Choroid plexus epithelial cell (primary cell): ENCODE measurements at regions not wholly inside any gene's neighbourhood (a gene's known extent, or its start where the extent isn't known, plus 50 kb on each side); places are given as distances from the start of the nearest gene placed in this dataset.

Experiments
- DNase-seq: peaks from one replicate; pipeline ENCODE4 v3.0.0-alpha.2; 2010; ENCODE audit warnings: low read depth
- H3K4me3 ChIP-seq: 2 replicates; pipeline ENCODE4 v1.5.1; 2011; ENCODE audit warnings: low read depth, mild to moderate bottlenecking, control low read depth, low read length, moderate library complexity
- TF ChIP-seq, protein P1 (sequence below): conservative IDR thresholded peaks from 2 replicates; pipeline ENCODE4 v1.5.1; 2011; ENCODE audit warnings: low read depth, mild to moderate bottlenecking, control low read depth, inconsistent platforms, low read length, moderate library complexity

DNA sequence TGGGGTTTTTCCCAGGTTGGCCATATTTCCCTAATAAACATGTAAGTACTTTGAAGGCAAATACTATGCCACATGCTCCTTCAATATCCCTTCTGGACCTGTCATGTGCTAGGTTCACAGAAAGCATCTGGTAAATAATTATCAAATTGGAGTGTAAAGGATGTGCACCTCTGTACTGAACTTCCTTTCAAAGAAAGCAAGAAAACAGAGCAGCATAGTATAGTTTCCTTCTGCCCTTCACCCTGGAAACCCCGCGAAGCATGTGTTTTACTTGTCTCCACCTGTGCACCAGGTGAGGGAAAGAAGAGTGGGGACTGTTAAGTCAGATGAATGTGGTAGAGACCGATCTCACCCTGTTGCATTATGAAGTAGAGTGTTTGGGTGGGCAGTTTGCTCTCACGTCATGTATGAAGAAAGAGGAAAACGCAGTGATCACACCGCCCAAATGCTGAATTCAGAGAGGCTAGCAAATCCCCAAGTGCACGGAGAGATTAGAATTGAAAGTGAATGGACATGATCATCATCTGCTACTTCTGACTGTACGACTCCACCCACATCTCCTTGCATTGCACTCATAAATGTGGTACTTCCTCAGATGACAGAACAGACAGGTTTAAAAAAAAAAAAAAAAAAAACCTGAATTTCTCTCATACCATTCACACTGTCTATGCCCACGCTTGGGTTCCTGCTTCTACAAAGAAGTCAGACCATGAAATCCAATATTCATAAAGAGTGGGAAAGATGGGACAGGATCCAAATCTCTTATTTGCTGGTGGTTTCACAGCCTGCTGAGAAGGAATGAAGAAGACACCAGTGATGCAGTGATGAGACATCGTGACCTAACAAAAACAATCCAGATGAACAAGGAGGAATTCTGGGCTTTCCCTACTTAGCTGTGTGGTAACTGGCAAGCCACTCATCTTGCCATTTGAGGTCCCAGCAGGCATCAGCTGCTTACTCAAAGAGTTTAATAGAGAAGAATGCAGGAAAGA, 448.6 kb downstream of the BCL11A start:
- H3K4me3 ChIP-seq = no peak overlapping the region
- TF ChIP-seq, protein P1, sequence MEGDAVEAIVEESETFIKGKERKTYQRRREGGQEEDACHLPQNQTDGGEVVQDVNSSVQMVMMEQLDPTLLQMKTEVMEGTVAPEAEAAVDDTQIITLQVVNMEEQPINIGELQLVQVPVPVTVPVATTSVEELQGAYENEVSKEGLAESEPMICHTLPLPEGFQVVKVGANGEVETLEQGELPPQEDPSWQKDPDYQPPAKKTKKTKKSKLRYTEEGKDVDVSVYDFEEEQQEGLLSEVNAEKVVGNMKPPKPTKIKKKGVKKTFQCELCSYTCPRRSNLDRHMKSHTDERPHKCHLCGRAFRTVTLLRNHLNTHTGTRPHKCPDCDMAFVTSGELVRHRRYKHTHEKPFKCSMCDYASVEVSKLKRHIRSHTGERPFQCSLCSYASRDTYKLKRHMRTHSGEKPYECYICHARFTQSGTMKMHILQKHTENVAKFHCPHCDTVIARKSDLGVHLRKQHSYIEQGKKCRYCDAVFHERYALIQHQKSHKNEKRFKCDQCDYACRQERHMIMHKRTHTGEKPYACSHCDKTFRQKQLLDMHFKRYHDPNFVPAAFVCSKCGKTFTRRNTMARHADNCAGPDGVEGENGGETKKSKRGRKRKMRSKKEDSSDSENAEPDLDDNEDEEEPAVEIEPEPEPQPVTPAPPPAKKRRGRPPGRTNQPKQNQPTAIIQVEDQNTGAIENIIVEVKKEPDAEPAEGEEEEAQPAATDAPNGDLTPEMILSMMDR = no peak
- DNase-seq = no peak

DNA sequence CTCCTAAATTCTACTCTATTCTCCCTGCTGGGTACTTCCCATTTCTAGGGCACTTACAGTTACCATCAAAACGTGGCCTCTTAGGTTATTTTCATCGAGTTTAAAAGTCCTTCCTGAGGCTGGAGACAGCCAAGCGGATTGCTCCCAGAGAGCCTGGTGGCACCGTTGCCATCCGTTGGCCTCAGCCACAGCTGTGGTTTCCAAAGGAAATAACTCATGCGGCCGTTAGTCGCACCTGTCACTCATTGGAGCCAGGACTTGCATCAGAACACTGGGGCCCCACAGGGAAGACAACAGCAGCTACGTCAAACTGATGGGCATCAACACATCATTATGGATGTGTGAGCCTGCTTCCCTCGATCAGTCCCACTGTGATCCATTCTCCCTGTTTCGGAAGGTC, 453.4 kb downstream of the BCL11A start:
- no peak overlapping the region for H3K4me3 ChIP-seq
- DNase-seq = no peak
- TF ChIP-seq, protein P1 = no peak

DNA sequence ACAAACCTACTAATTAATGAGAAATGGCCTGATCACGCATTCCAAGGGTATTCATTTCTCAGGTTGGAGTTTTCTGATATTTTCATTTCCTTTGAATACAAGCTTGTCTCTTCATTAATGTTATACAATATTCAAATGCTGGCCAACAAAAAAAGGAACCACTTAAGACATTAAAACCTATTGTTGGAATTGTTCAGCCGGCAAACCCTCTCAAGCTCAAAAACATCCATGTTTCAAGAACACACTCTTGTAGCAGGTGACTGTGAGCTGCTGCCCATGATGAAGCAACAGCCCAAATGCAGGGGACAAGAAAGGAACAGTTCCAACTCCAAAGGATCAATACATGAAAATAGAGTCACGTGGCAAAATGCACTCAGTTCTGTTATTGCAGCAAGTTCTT, 454.5 kb downstream of the BCL11A start:
- no peak overlapping the region for H3K4me3 ChIP-seq
- TF ChIP-seq, protein P1 = no peak
- no peak for DNase-seq

DNA sequence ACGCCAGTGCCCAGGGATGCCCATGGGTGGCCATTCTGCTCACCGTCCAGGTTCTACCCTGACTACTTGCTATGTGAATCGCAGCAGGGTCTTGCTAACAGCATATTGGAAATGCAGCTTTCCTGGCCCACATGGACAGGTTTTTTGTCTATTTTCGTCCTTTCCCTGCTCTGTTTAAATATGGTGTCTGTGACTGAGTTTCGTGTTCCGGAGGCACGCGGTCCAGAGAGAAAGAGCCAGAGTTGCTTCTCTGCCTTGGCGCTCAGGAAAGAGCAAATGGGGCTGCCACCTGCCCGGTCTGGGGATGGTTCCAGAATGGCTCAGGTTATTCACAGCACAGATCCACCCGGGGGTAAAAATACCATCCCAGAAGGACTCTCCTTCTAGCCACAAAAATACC, 456.2 kb downstream of the BCL11A start:
- no peak for DNase-seq
- TF ChIP-seq, protein P1 = no peak
- no peak overlapping the region for H3K4me3 ChIP-seq

DNA sequence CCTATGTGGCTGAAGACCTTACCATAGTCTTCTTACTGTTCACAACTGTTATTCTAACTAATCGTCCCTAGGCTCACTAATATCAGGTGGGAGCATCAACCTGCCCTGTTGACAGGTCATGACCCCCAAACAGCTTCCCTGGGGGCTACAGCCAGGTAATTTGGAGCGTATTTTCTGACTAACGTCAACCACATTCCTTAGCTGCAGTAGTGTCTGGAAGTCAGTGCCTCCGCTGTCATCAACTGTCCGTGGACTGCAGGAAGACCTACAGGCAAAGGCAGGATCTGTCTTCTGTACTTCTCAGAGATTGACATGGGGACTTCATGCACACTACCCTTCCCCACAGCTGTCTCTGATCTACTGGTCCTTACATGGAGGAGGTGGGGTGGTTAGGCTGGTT, 456.9 kb downstream of the BCL11A start:
- TF ChIP-seq, protein P1 = no peak
- DNase-seq = no peak
- H3K4me3 ChIP-seq = no peak overlapping the region

DNA sequence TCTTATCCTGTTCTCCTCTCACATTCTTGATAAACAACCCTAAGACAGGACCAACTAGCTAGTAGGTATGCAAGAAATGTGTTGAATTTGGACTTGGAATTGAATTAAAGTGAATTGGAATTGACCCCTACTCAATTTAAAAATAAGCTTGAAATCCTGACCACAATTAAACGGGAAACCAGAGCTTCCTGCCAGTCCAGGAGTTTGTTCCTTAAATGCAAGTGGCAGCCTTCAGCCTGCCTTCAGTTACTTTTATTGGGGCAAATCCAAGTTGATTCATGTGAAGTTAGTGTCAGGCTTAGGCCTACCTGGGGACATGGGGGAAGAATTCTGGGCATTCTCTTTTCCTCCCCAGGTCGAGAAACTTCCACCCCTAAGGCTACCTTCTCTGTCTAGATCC, 457.6 kb downstream of the BCL11A start:
- TF ChIP-seq, protein P1 = no peak

More for the DNA sequence above, 457.6 kb downstream of the BCL11A start:
- DNase-seq = no peak
- no peak overlapping the region for H3K4me3 ChIP-seq
